B cell (primary cell): ENCODE measurements at regions not wholly inside any gene's neighbourhood (a gene's known extent, or its start where the extent isn't known, plus 50 kb on each side); places are given as distances from the start of the nearest gene placed in this dataset.

Experiments
- ATAC-seq: fragments of 200-7000 bp; cut with Tn5 transposase; one replicate; pipeline ENCODE4 v1.10.0; 2021; ENCODE audit warnings: low read depth, mild to moderate bottlenecking, moderate number of reproducible peaks, moderate library complexity
- CTCF ChIA-PET: fragments of 350-600 bp; sonication (Branson Sonifier 250); formaldehyde crosslinking; loops from one replicate; lab custom pipeline; 2021; ENCODE audit warnings: antibody characterized with exemption, inconsistent platforms; lab: Charles Lee
- POLR2A ChIA-PET: fragments of 350-600 bp; sonication (Branson Sonifier 250); formaldehyde crosslinking; loops from one replicate; lab custom pipeline; 2021; ENCODE audit warnings: antibody characterized with exemption; lab: Charles Lee
- DNase-seq: peaks from one replicate; pipeline ENCODE4 v3.0.0; 2013
- H2AFZ ChIP-seq: 2 replicates; pipeline ENCODE4 v1.6.1; 2012; ENCODE audit warnings: mild to moderate bottlenecking, low read depth, low read length; ENCODE audit not compliant: insufficient read depth, poor library complexity, severe bottlenecking
- H3K27ac ChIP-seq, 2 donors: 1 replicate in 1 of 2; 2 replicates in 1 of 2; pipeline ENCODE4 v1.5.1; 2012 to 2013; ENCODE audit warnings: low read length in 2 of 2, mild to moderate bottlenecking in 2 of 2, moderate library complexity in 1 of 2
- H3K27me3 ChIP-seq, 4 experiments: fragments of 200-600 bp in 1 of 4; sonication (generic) in 1 of 4; replicated peaks in 1 of 4; 1 replicate in 2 of 4; 2 replicates in 2 of 4; pipeline versions ENCODE4 v1.6.1 to v1.7.0; 2013 to 2016; ENCODE audit warnings: low read length in 3 of 4, mild to moderate bottlenecking in 2 of 4, mixed read lengths in 1 of 4, moderate library complexity in 1 of 4; ENCODE audit not compliant: insufficient read depth in 4 of 4, control insufficient read depth in 3 of 4; ENCODE audit errors: control extremely low read depth in 1 of 4
- H3K36me3 ChIP-seq, 2 experiments: replicated peaks in 1 of 2; 1 replicate in 1 of 2; 2 replicates in 1 of 2; pipeline versions ENCODE4 v1.6.1 to v1.7.1; 2013; ENCODE audit warnings: low read length in 1 of 2; ENCODE audit not compliant: insufficient read depth in 2 of 2, control insufficient read depth in 1 of 2; ENCODE audit errors: control extremely low read depth in 1 of 2, extremely low read depth in 1 of 2
- H3K4me1 ChIP-seq, 2 donors: fragments of 200-600 bp in 1 of 2; sonication (generic) in 1 of 2; 1 replicate in 1 of 2; 2 replicates in 1 of 2; pipeline versions ENCODE4 v1.5.1 to v1.6.1; 2013 to 2017; ENCODE audit warnings: low read length in 2 of 2; ENCODE audit not compliant: control insufficient read depth in 2 of 2, insufficient read depth in 2 of 2
- H3K4me2 ChIP-seq: replicated peaks from 2 replicates; pipeline ENCODE3; 2012; ENCODE audit warnings: mild to moderate bottlenecking, low read depth, low read length; ENCODE audit not compliant: poor library complexity, severe bottlenecking
- H3K4me3 ChIP-seq, 5 experiments: fragments of 200-600 bp in 1 of 5; sonication (generic) in 1 of 5; 1 replicate in 3 of 5; 2 replicates in 2 of 5; pipeline versions ENCODE4 v1.5.1 to v1.7.0; 2011 to 2016; ENCODE audit warnings: low read length in 4 of 5, mild to moderate bottlenecking in 4 of 5, low read depth in 2 of 5, control low read depth in 1 of 5, moderate library complexity in 1 of 5; ENCODE audit not compliant: insufficient read depth in 1 of 5; ENCODE audit errors: control extremely low read depth in 1 of 5, extremely low read depth in 1 of 5
- H3K79me2 ChIP-seq: fragments of 200-600 bp; sonication (generic); one replicate; pipeline ENCODE4 v1.6.0; 2016; ENCODE audit warnings: low read length; ENCODE audit not compliant: control insufficient read depth, insufficient read depth
- H3K9ac ChIP-seq: fragments of 200-600 bp; sonication (generic); 2 replicates; pipeline ENCODE4 v1.6.1; 2017; ENCODE audit warnings: mild to moderate bottlenecking, low read length, moderate library complexity
- H3K9me3 ChIP-seq, 3 donors: one replicate each; pipeline versions ENCODE4 v1.6.1 to v1.7.1; 2013; ENCODE audit warnings: low read length in 2 of 3; ENCODE audit not compliant: control insufficient read depth in 2 of 3, insufficient read depth in 1 of 3; ENCODE audit errors: control extremely low read depth in 1 of 3
- H4K20me1 ChIP-seq: 2 replicates; pipeline ENCODE4 v1.6.0; 2012; ENCODE audit warnings: mild to moderate bottlenecking, low read length; ENCODE audit not compliant: insufficient read depth, control insufficient read depth, poor library complexity, severe bottlenecking
- H3K27ac Mint-ChIP-seq: one replicate; pipeline ENCODE4 v1.8.0; 2021; ENCODE audit warnings: mixed read lengths
- H3K27me3 Mint-ChIP-seq: one replicate; pipeline ENCODE4 v1.8.0; 2021; ENCODE audit warnings: mixed read lengths
- H3K4me1 Mint-ChIP-seq: one replicate; pipeline ENCODE4 v1.8.0; 2021; ENCODE audit warnings: mixed read lengths
- H3K4me3 Mint-ChIP-seq: one replicate; pipeline ENCODE4 v1.8.0; 2021; ENCODE audit warnings: mixed read lengths
- H3K9me3 Mint-ChIP-seq: one replicate; pipeline ENCODE4 v1.8.0; 2022; ENCODE audit warnings: mixed read lengths; ENCODE audit not compliant: insufficient read depth
- CTCF ChIP-seq: fragments of 200-600 bp; IDR thresholded peaks from one replicate; pipeline ENCODE4 v1.8.0; 2022; ENCODE audit warnings: antibody characterized with exemption, mild to moderate bottlenecking
- EZH2 ChIP-seq: IDR thresholded peaks from 2 replicates; pipeline ENCODE4 v1.6.1; 2012; ENCODE audit warnings: borderline replicate concordance, low read depth, mild to moderate bottlenecking, moderate library complexity, low read length; ENCODE audit not compliant: insufficient read depth, poor library complexity, severe bottlenecking
- WGBS: methylation state at CpG from one replicate; pipeline ENCODE4 v1.1.5; 2013; ENCODE audit warnings: missing lambda C conversion rate; ENCODE audit not compliant: insufficient coverage; 5-methylcytosine and 5-hydroxymethylcytosine counted together
- intact Hi-C: fragments of 100-400 bp; cut with micrococcal nuclease; formaldehyde crosslinking; loops from one replicate; pipeline ENCODE4 v1.10.0; 2022

- no peak overlapping the region for H3K27ac Mint-ChIP-seq
Measured at GRCh38 chr12:94725375-94726168, 75.2 kb upstream of the TMCC3 start.

More at GRCh38 chr12:94725375-94726168, 75.2 kb upstream of the TMCC3 start:
- Histone ChIP-seq H3K9me3 (peaks cover 0 to 15% (median 0%) of the 10 kb centered on the region in 3 donors), H3K27me3 (no peaks in the 10 kb centered on the region), H3K79me2 (peaks cover 37% of the 10 kb centered on the region), H3K4me2 (no peak overlapping the region), H3K9ac (no peak overlapping the region), H3K4me1 (peaks cover 32 to 35% of the 10 kb centered on the region in 2 donors), H3K4me3 (no peak overlapping the region), H3K36me3 (no peaks in the 10 kb centered on the region), H2AFZ (no peak overlapping the region), H3K27ac (no peak overlapping the region), H4K20me1 (peaks cover 60% of the 10 kb centered on the region)
- ChIA-PET CTCF (interaction anchor here (0.7 to 1.4 kb wide), 6 partner anchors 15 to 150 kb away, joined by 3 to 5 read pairs (median 3); no protein-coding TSS in a partner anchor), POLR2A (no interaction called here)
- Mint-ChIP-seq H3K4me1 (peaks cover 49% of the 10 kb centered on the region), H3K27me3 (no peaks in the 10 kb centered on the region), H3K9me3 (peaks cover 8% of the 10 kb centered on the region), H3K4me3 (no peak overlapping the region)
- intact Hi-C loops: no loop called here
- DNase-seq (peak; percentile 43), ATAC-seq (no peak)
- WGBS: 38% methylated on average over 3 of the region's 8 CpGs
- TF ChIP-seq EZH2: no peak
- TF ChIP-seq CTCF: peak; percentile 47
